Activated naive CD4-positive, alpha-beta T cell treated with anti-CD3 and anti-CD28 coated beads for 36 hours (primary cell): ENCODE measurements at regions not wholly inside any gene's neighbourhood (a gene's known extent, or its start where the extent isn't known, plus 50 kb on each side); places are given as distances from the start of the nearest gene placed in this dataset.
"Not testable (repeated sequence)": the region's sequence is repeated elsewhere in the genome, so short reads cannot be mapped to it uniquely, and the experiment has no call there.

ENCODE experiments used
- CTCF ChIA-PET: fragments of 350-600 bp; sonication (Branson Sonifier 250); formaldehyde crosslinking; loops from one replicate; lab custom pipeline; 2021; ENCODE audit warnings: antibody characterized with exemption; lab: Charles Lee
- DNase-seq: peaks from one replicate; pipeline ENCODE4 v3.0.0-alpha.2; 2020
- H3K27ac Mint-ChIP-seq: one replicate; pipeline ENCODE4 v1.8.0; 2021; ENCODE audit warnings: mild to moderate bottlenecking, mixed read lengths
- H3K27me3 Mint-ChIP-seq: one replicate; pipeline ENCODE4 v1.8.0; 2021; ENCODE audit warnings: low read depth, mixed read lengths
- H3K36me3 Mint-ChIP-seq: one replicate; pipeline ENCODE4 v1.8.0; 2021; ENCODE audit warnings: low read depth, mixed read lengths
- H3K4me1 Mint-ChIP-seq: one replicate; pipeline ENCODE4 v1.8.0; 2021; ENCODE audit warnings: low read depth, mixed read lengths
- H3K4me3 Mint-ChIP-seq: one replicate; pipeline ENCODE4 v1.8.0; 2021; ENCODE audit warnings: mild to moderate bottlenecking, moderate library complexity, mixed read lengths
- H3K9me3 Mint-ChIP-seq: one replicate; pipeline ENCODE4 v1.8.0; 2021; ENCODE audit warnings: mixed read lengths
- intact Hi-C: fragments of 100-400 bp; cut with micrococcal nuclease; formaldehyde crosslinking; loops from one replicate; pipeline ENCODE4 v1.15.1; 2023

GRCh38 chr13:100958831-100959230 lies 284.2 kb upstream of the TMTC4 start:
- no peak overlapping the region for H3K4me3 Mint-ChIP-seq
- intact Hi-C loops, result no loop called here
- H3K4me1 Mint-ChIP-seq, result no peaks in the 10 kb centered on the region
- no peak for DNase-seq
- H3K27me3 Mint-ChIP-seq, result peaks cover 10% of the 10 kb centered on the region
- CTCF ChIA-PET, result no interaction called here
- no peaks in the 10 kb centered on the region for H3K36me3 Mint-ChIP-seq
- H3K9me3 Mint-ChIP-seq, result peaks cover 2% of the 10 kb centered on the region
- no peak overlapping the region for H3K27ac Mint-ChIP-seq

GRCh38 chr13:100957741-100958140 lies 283.1 kb upstream of the TMTC4 start:
- no peak overlapping the region for H3K27ac Mint-ChIP-seq
- DNase-seq, result no peak
- no peaks in the 10 kb centered on the region for H3K4me1 Mint-ChIP-seq
- intact Hi-C loops, result no loop called here
- CTCF ChIA-PET, result no interaction called here
- H3K27me3 Mint-ChIP-seq, result peaks cover 10% of the 10 kb centered on the region
- no peaks in the 10 kb centered on the region for H3K36me3 Mint-ChIP-seq
- no peak overlapping the region for H3K4me3 Mint-ChIP-seq
- no peaks in the 10 kb centered on the region for H3K9me3 Mint-ChIP-seq

GRCh38 chr13:100954430-100955305 lies 280.1 kb upstream of the TMTC4 start:
- CTCF ChIA-PET, result interaction anchor here (1.1 kb wide), 1 partner anchor 147 kb away, joined by 3 read pairs; no protein-coding TSS in a partner anchor
- H3K4me1 Mint-ChIP-seq, result no peaks in the 10 kb centered on the region
- intact Hi-C loops, result no loop called here
- DNase-seq, result no peak
- H3K27ac Mint-ChIP-seq, result no peak overlapping the region
- no peaks in the 10 kb centered on the region for H3K36me3 Mint-ChIP-seq
- H3K27me3 Mint-ChIP-seq, result peaks cover 4% of the 10 kb centered on the region
- no peak overlapping the region for H3K4me3 Mint-ChIP-seq
- no peaks in the 10 kb centered on the region for H3K9me3 Mint-ChIP-seq

GRCh38 chr13:100951016-100951415 lies 276.4 kb upstream of the TMTC4 start:
- H3K4me3 Mint-ChIP-seq, result no peak overlapping the region
- no peaks in the 10 kb centered on the region for H3K4me1 Mint-ChIP-seq
- no peaks in the 10 kb centered on the region for H3K27me3 Mint-ChIP-seq
- CTCF ChIA-PET, result no interaction called here
- no peaks in the 10 kb centered on the region for H3K9me3 Mint-ChIP-seq
- H3K27ac Mint-ChIP-seq, result no peak overlapping the region
- DNase-seq, result no peak
- no peaks in the 10 kb centered on the region for H3K36me3 Mint-ChIP-seq
- intact Hi-C loops, result no loop called here

GRCh38 chr13:100948937-100949336 lies 274.3 kb upstream of the TMTC4 start:
- H3K9me3 Mint-ChIP-seq, H3K36me3 Mint-ChIP-seq, H3K4me1 Mint-ChIP-seq, H3K27me3 Mint-ChIP-seq, intact Hi-C loops, H3K4me3 Mint-ChIP-seq, H3K27ac Mint-ChIP-seq, DNase-seq, CTCF ChIA-PET: not testable (repeated sequence)

- peaks cover 4% of the 10 kb centered on the region for H3K27me3 Mint-ChIP-seq
- no peak overlapping the region for H3K4me3 Mint-ChIP-seq
- DNase-seq, result no peak
- no peaks in the 10 kb centered on the region for H3K9me3 Mint-ChIP-seq
- CTCF ChIA-PET, result no interaction called here
- H3K36me3 Mint-ChIP-seq, result no peaks in the 10 kb centered on the region
- no peaks in the 10 kb centered on the region for H3K4me1 Mint-ChIP-seq
- intact Hi-C loops, result no loop called here
- H3K27ac Mint-ChIP-seq, result no peak overlapping the region
Observed at GRCh38 chr13:100946588-100946987, 272.0 kb upstream of the TMTC4 start.

GRCh38 chr13:100944791-100945345 lies 270.3 kb upstream of the TMTC4 start:
- intact Hi-C loops, result no loop called here
- H3K4me3 Mint-ChIP-seq, result no peak overlapping the region
- H3K4me1 Mint-ChIP-seq, result no peaks in the 10 kb centered on the region
- DNase-seq, result no peak
- H3K36me3 Mint-ChIP-seq, result no peaks in the 10 kb centered on the region
- H3K9me3 Mint-ChIP-seq, result no peaks in the 10 kb centered on the region
- H3K27ac Mint-ChIP-seq, result no peak overlapping the region
- H3K27me3 Mint-ChIP-seq, result peaks cover 6% of the 10 kb centered on the region
- CTCF ChIA-PET, result no interaction called here

GRCh38 chr13:100942742-100943141 lies 268.1 kb upstream of the TMTC4 start:
- peaks cover 10% of the 10 kb centered on the region for H3K27me3 Mint-ChIP-seq
- H3K27ac Mint-ChIP-seq, result no peak overlapping the region
- intact Hi-C loops, result no loop called here
- H3K9me3 Mint-ChIP-seq, result no peaks in the 10 kb centered on the region
- no peaks in the 10 kb centered on the region for H3K4me1 Mint-ChIP-seq
- CTCF ChIA-PET, result no interaction called here
- DNase-seq, result no peak
- H3K4me3 Mint-ChIP-seq, result no peak overlapping the region
- no peaks in the 10 kb centered on the region for H3K36me3 Mint-ChIP-seq

GRCh38 chr13:100941377-100942368 lies 267.1 kb upstream of the TMTC4 start:
- Mint-ChIP-seq H3K27ac (no peak overlapping the region), H3K4me3 (no peak overlapping the region), H3K27me3 (peaks cover 16% of the 10 kb centered on the region), H3K9me3 (no peaks in the 10 kb centered on the region), H3K4me1 (no peaks in the 10 kb centered on the region), H3K36me3 (no peaks in the 10 kb centered on the region)
- intact Hi-C loops, result no loop called here
- CTCF ChIA-PET, result no interaction called here
- no peak for DNase-seq

- no peak overlapping the region for H3K27ac Mint-ChIP-seq
- H3K36me3 Mint-ChIP-seq, result no peaks in the 10 kb centered on the region
- CTCF ChIA-PET, result no interaction called here
- intact Hi-C loops, result no loop called here
- H3K27me3 Mint-ChIP-seq, result peaks cover 18% of the 10 kb centered on the region
- H3K4me1 Mint-ChIP-seq, result no peaks in the 10 kb centered on the region
- H3K9me3 Mint-ChIP-seq, result no peaks in the 10 kb centered on the region
- no peak overlapping the region for H3K4me3 Mint-ChIP-seq
- DNase-seq, result no peak
Observed at GRCh38 chr13:100940658-100941057, 266.1 kb upstream of the TMTC4 start.

- Mint-ChIP-seq H3K27me3 (peaks cover 15% of the 10 kb centered on the region), H3K9me3 (no peaks in the 10 kb centered on the region), H3K4me1 (no peaks in the 10 kb centered on the region), H3K4me3 (no peak overlapping the region), H3K36me3 (no peaks in the 10 kb centered on the region), H3K27ac (no peak overlapping the region)
- intact Hi-C loops, result no loop called here
- no peak for DNase-seq
- CTCF ChIA-PET, result no interaction called here
Observed at GRCh38 chr13:100933841-100934240, 259.2 kb upstream of the TMTC4 start.

- DNase-seq, result no peak
- Mint-ChIP-seq H3K27me3 (peaks cover under 1% of the 10 kb centered on the region), H3K4me1 (no peaks in the 10 kb centered on the region), H3K36me3 (no peaks in the 10 kb centered on the region), H3K27ac (no peak overlapping the region), H3K9me3 (no peaks in the 10 kb centered on the region), H3K4me3 (no peak overlapping the region)
- CTCF ChIA-PET, result no interaction called here
- intact Hi-C loops, result no loop called here
Observed at GRCh38 chr13:100922599-100922998, 248.0 kb upstream of the TMTC4 start.
